SU-DHL-6 (cell line): ENCODE measurements at regions not wholly inside any gene's neighbourhood (a gene's known extent, or its start where the extent isn't known, plus 50 kb on each side); places are given as distances from the start of the nearest gene placed in this dataset.

Experiments used
- H2AFZ ChIP-seq: fragments of 200-600 bp; sonication (generic); 2 replicates; pipeline ENCODE4 v1.6.1; 2014; ENCODE audit warnings: low read depth, mild to moderate bottlenecking, moderate library complexity, mixed read lengths, antibody characterized with exemption, low read length; ENCODE audit not compliant: severe bottlenecking
- H3F3A ChIP-seq: fragments of 200-600 bp; shearing (Covaris generic); 2 replicates; pipeline ENCODE4 v1.6.0; 2016; ENCODE audit warnings: antibody characterized with exemption, mild to moderate bottlenecking; ENCODE audit not compliant: insufficient read depth
- H3K27ac ChIP-seq: fragments of 200-600 bp; sonication (generic); 2 replicates; pipeline ENCODE4 v1.5.1; 2016; ENCODE audit warnings: low read depth, mild to moderate bottlenecking, low read length, moderate library complexity, mixed read lengths
- H3K27me3 ChIP-seq: fragments of 200-600 bp; sonication (generic), shearing (Covaris generic); 2 replicates; pipeline ENCODE4 v1.6.0; 2014; ENCODE audit warnings: mild to moderate bottlenecking, low read length
- H3K36me3 ChIP-seq: fragments of 200-600 bp; sonication (generic); 2 replicates; pipeline ENCODE4 v1.6.1; 2014; ENCODE audit warnings: mild to moderate bottlenecking, low read length, mixed read lengths
- H3K4me2 ChIP-seq: fragments of 300-600, 200-600 bp; shearing (Covaris generic), sonication (generic); 2 replicates; pipeline ENCODE4 v1.6.0; 2014; ENCODE audit warnings: low read length, low read depth, mild to moderate bottlenecking; ENCODE audit not compliant: poor library complexity, severe bottlenecking
- H3K4me3 ChIP-seq: fragments of 200-600 bp; sonication (generic); 2 replicates; pipeline ENCODE4 v1.5.1; 2014; ENCODE audit warnings: antibody characterized with exemption, low read length, mild to moderate bottlenecking, mixed read lengths; ENCODE audit not compliant: insufficient read depth, poor library complexity, severe bottlenecking
- H3K79me2 ChIP-seq: fragments of 200-600 bp; sonication (generic); 2 replicates; pipeline ENCODE4 v1.6.1; 2014; ENCODE audit warnings: mild to moderate bottlenecking, low read length, moderate library complexity; ENCODE audit not compliant: insufficient read depth
- H3K9ac ChIP-seq: fragments of 200-600 bp; sonication (generic); 2 replicates; pipeline ENCODE4 v1.7.0; 2014; ENCODE audit warnings: mild to moderate bottlenecking, low read length
- H3K9me2 ChIP-seq: fragments of 200-600 bp; sonication (generic); replicated peaks from 2 replicates; pipeline ENCODE4 v1.6.1; 2014; ENCODE audit warnings: low read length; ENCODE audit not compliant: insufficient read depth
- H3K9me3 ChIP-seq: fragments of 200-600 bp; sonication (generic); 2 replicates; pipeline ENCODE4 v1.6.1; 2014; ENCODE audit warnings: low read length, mixed read lengths; ENCODE audit not compliant: insufficient read depth
- H4K20me1 ChIP-seq: fragments of 200-600 bp; sonication (generic); 2 replicates; pipeline ENCODE4 v1.6.1; 2014; ENCODE audit warnings: low read depth, mild to moderate bottlenecking, antibody characterized with exemption, low read length, moderate library complexity, mixed read lengths
- EZH2phosphoT487 ChIP-seq: fragments of 200-600 bp; sonication (generic), shearing (Covaris generic); conservative IDR thresholded peaks from 2 replicates; pipeline ENCODE4 v1.6.1; 2018; ENCODE audit warnings: mild to moderate bottlenecking, antibody characterized with exemption, low read length, moderate library complexity, mixed read lengths
- TF ChIP-seq, protein P1 (sequence below): fragments of 200-600 bp; sonication (generic); IDR thresholded peaks from one replicate; pipeline ENCODE4 v1.5.1; 2017; ENCODE audit warnings: antibody characterized with exemption, mild to moderate bottlenecking, low read length, moderate library complexity; ENCODE audit not compliant: insufficient read depth, poor library complexity, severe bottlenecking

DNA sequence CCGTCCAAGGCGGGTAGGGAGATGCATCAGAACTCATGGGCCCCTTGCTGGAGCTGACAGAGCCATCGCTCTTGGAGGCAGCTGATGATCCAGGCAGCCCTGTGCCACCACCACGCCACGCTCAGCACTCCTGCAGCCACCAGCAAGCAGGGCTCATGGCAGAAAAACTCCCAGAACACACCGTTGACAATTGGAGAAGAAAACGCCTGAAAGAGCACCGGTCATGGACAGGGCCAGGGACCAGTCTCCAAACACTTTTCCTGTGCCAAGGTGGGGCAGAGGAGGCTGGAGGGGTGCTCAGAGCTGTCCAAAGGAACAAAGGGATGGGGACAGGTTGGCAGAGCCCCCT is 132.2 kb downstream of the FOXL1 start:
- H3K9ac ChIP-seq, result no peak overlapping the region
- H3K4me3 ChIP-seq, result no peak overlapping the region
- H3K9me2 ChIP-seq, result no peaks in the 10 kb centered on the region
- H3K36me3 ChIP-seq, result no peaks in the 10 kb centered on the region
- TF ChIP-seq, protein P1, sequence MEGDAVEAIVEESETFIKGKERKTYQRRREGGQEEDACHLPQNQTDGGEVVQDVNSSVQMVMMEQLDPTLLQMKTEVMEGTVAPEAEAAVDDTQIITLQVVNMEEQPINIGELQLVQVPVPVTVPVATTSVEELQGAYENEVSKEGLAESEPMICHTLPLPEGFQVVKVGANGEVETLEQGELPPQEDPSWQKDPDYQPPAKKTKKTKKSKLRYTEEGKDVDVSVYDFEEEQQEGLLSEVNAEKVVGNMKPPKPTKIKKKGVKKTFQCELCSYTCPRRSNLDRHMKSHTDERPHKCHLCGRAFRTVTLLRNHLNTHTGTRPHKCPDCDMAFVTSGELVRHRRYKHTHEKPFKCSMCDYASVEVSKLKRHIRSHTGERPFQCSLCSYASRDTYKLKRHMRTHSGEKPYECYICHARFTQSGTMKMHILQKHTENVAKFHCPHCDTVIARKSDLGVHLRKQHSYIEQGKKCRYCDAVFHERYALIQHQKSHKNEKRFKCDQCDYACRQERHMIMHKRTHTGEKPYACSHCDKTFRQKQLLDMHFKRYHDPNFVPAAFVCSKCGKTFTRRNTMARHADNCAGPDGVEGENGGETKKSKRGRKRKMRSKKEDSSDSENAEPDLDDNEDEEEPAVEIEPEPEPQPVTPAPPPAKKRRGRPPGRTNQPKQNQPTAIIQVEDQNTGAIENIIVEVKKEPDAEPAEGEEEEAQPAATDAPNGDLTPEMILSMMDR, result no peak
- no peak for TF ChIP-seq EZH2phosphoT487
- H3K27ac ChIP-seq, result no peak overlapping the region
- H2AFZ ChIP-seq, result no peak overlapping the region
- no peaks in the 10 kb centered on the region for H3F3A ChIP-seq
- H3K79me2 ChIP-seq, result no peaks in the 10 kb centered on the region
- H4K20me1 ChIP-seq, result no peaks in the 10 kb centered on the region
- H3K27me3 ChIP-seq, result no peaks in the 10 kb centered on the region
- H3K4me2 ChIP-seq, result no peak overlapping the region
- H3K9me3 ChIP-seq, result no peaks in the 10 kb centered on the region

DNA sequence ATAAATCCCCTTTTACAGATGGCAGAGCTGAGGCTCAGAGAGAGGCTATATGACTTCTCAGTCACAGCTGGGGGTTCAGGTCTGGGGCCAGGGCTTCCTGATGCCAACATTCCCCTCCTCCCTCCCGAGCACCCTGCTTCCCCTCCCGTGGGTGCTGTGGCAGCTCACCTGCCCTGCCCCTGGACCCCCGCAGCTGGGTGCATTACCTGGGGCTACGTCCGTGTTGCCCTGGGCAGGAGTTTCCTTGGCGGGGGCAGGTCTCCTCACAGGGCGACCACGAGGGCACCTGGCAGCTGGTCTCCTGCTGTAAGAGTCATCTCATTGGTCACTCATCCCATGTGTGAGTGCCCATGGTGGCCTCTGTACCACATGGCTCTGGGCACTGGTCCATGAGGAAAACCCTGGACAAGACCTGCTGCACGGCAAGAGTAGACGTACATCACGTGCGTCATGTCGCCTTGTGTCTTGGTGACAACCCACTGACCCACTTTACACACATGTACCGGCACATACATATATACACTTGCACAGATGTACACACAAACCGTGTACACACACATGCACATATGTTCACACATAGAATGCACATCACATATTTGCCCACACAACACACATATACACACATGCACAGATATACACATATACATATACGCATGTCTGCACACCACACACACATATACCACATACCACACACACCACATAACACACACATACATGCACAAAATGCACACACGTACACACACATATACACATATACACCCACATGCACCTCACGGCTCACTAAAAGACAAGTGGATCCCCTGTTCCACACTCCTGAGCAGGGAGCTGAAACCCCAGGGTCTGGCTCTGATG is 134.0 kb downstream of the FOXL1 start:
- no peaks in the 10 kb centered on the region for H3K27me3 ChIP-seq
- no peaks in the 10 kb centered on the region for H3K9me3 ChIP-seq
- no peaks in the 10 kb centered on the region for H3K79me2 ChIP-seq
- H3K4me2 ChIP-seq, result no peak overlapping the region
- no peak overlapping the region for H3K9ac ChIP-seq
- no peak overlapping the region for H3K27ac ChIP-seq
- no peaks in the 10 kb centered on the region for H3K36me3 ChIP-seq
- no peaks in the 10 kb centered on the region for H4K20me1 ChIP-seq
- TF ChIP-seq, protein P1, result no peak
- no peak for TF ChIP-seq EZH2phosphoT487
- no peak overlapping the region for H2AFZ ChIP-seq
- H3F3A ChIP-seq, result no peaks in the 10 kb centered on the region
- H3K4me3 ChIP-seq, result no peak overlapping the region
- H3K9me2 ChIP-seq, result no peaks in the 10 kb centered on the region

DNA sequence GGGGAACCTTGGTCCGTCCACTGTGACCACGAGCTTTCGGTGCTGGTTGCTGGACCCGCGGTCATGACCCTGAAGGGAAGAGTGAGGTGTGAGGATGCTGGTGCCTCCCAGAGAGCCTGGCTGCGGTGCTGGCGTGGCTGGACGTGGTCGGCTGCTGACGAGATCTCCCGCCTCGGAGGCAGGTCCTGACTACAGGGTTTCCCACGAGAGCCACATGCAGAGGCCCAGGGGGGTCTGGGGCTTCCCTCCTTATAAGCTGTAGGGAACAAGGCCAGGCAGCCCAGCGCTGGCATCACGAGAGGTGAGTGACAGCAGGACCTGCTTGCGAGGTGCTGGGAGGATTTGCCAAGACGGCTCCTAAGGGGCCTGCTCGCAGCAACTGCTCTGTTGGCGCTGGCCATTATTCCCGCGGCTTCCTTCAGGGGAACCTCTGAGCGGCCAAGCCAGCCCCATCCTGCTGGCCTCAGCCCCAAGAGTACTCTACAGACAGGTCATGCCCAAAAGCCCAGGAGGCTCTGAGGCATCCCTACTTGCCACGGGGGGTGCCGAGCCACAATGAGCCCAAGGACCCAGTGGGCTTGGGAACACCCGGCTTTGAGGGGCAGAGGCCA is 134.8 kb downstream of the FOXL1 start:
- Histone ChIP-seq H3F3A (no peaks in the 10 kb centered on the region), H3K36me3 (no peaks in the 10 kb centered on the region), H3K79me2 (no peaks in the 10 kb centered on the region), H2AFZ (no peak overlapping the region), H4K20me1 (no peaks in the 10 kb centered on the region), H3K4me3 (no peak overlapping the region), H3K27ac (no peak overlapping the region), H3K9ac (no peak overlapping the region), H3K9me3 (no peaks in the 10 kb centered on the region), H3K9me2 (no peaks in the 10 kb centered on the region), H3K4me2 (no peak overlapping the region), H3K27me3 (no peaks in the 10 kb centered on the region)
- TF ChIP-seq, protein P1, result no peak
- no peak for TF ChIP-seq EZH2phosphoT487
